Fibroblast of pulmonary artery (primary cell): ENCODE measurements at regions not wholly inside any gene's neighbourhood (a gene's known extent, or its start where the extent isn't known, plus 50 kb on each side); places are given as distances from the start of the nearest gene placed in this dataset.

Experiments
- DNase-seq: peaks from one replicate; pipeline ENCODE4 v3.0.0-alpha.2; 2010; ENCODE audit warnings: low read depth
- H3K4me3 ChIP-seq: replicated peaks from 2 replicates; pipeline ENCODE4 v1.5.1; 2011; ENCODE audit warnings: low read depth, mild to moderate bottlenecking, control low read depth, low read length, moderate library complexity
- TF ChIP-seq, protein P1 (sequence below): IDR thresholded peaks from 2 replicates; pipeline ENCODE4 v1.5.1; 2011; ENCODE audit warnings: mild to moderate bottlenecking, control low read depth, low read length, inconsistent platforms; ENCODE audit errors: missing control alignments

DNA sequence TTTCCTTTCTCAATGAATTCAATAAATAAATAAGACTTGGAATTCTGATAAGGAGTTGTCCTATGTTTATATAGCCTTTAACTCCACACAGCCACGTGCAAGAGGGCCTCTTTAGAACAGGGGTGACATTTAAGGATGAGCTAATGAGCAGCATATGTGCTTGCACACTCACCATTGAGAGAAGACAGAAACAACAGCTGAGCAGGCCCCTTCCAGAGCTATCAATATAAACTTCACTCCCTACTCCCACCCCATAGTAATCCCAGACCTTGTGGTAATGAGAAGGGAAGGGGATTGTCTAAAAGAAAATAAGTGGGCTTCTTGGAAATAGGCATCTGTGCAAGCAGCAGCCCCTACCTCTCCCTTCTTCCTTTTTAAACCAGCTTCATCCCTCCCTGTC, 176.0 kb downstream of the SEC16B start:
- no peak overlapping the region for H3K4me3 ChIP-seq
- DNase-seq: no peak
- TF ChIP-seq, protein P1, sequence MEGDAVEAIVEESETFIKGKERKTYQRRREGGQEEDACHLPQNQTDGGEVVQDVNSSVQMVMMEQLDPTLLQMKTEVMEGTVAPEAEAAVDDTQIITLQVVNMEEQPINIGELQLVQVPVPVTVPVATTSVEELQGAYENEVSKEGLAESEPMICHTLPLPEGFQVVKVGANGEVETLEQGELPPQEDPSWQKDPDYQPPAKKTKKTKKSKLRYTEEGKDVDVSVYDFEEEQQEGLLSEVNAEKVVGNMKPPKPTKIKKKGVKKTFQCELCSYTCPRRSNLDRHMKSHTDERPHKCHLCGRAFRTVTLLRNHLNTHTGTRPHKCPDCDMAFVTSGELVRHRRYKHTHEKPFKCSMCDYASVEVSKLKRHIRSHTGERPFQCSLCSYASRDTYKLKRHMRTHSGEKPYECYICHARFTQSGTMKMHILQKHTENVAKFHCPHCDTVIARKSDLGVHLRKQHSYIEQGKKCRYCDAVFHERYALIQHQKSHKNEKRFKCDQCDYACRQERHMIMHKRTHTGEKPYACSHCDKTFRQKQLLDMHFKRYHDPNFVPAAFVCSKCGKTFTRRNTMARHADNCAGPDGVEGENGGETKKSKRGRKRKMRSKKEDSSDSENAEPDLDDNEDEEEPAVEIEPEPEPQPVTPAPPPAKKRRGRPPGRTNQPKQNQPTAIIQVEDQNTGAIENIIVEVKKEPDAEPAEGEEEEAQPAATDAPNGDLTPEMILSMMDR: no peak

GRCh38 chr1:177790566-177790965, 179.3 kb downstream of the SEC16B start:
- no peak overlapping the region for H3K4me3 ChIP-seq
- DNase-seq: no peak
- TF ChIP-seq, protein P1: no peak

DNA sequence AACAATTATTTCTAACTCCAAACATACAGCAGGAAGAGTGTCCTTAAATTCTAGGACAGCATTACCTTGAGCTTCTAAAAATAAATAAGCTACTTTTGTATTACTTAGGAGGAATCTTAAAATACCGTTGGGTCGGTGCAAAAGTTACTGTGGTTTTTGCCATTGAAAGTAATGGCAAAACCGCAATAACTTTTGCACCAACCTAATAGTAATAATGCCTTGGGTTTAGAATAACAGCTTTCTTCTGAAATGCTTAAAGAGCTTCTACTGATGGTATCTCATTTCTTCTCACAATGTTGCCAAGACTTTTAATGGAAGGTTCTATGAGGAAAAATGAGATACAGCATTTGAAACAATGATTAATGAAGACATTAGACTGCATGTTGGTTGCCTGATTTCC, 179.9 kb downstream of the SEC16B start:
- DNase-seq: no peak
- TF ChIP-seq, protein P1: no peak
- H3K4me3 ChIP-seq: no peak overlapping the region

DNA sequence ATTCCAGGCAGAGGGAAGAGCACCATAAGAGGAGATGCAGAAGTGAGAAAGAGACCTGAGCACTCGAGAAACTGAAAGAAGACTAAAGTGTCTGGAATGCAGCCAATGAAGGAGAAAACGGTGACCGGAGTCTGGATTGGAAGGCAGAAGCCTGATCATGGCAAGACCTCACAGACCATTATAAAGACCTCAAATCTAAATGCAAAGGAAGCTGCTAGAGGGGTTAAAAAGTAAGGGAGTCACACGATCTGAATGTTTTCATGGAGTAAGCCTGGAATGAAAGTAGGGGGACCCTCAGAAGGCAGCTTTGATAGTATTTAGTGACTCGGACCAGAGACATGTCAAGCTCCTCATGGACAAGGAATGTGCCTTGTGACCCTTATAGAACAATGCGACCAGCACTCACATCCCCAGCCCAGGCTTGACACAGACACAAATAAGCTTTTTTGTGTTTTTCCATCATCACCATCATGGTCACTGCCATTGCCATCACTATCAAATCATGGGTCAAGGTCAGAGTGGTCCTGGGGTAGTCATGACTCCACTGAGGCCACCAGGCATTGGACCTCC, 183.6 kb downstream of the SEC16B start:
- TF ChIP-seq, protein P1: no peak
- no peak for DNase-seq
- H3K4me3 ChIP-seq: no peak overlapping the region

DNA sequence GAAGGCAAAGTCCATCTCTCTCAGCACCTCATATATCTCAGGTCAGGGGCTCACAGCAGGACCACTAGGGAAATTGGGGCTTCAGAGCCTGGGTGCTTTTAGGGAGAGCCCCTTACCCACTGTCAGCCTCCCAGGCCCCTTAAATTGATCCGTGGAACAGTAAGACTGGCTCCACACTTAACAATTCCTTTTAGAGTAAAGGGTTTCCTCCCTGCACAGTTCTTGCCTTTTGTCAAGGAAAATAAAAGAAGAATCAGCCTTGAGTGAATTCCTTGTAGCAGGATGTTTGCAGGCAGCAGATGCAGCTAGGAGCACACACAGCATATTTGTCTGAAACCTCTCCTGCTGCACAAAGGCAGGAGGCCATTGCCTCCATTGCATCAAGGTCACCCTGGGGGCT, 184.9 kb downstream of the SEC16B start:
- TF ChIP-seq, protein P1: no peak
- no peak overlapping the region for H3K4me3 ChIP-seq
- DNase-seq: no peak

DNA sequence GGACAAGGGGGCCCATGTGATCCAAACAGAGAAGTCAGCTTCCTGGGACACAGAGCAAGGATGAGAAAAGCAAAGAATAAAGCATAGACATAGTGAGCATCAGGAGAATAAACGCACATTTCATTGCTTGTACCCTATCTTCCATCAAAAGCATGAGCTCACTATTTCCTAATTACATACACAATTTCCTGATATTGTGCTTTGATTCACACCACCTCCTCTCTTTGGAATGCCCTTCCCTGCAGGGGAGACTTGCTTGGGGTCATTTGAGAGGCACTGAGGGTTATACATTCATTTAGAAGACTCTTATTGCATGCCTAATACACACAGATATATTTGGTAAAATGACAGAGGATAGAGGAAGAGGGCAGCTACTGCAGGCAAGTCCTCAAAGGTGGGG, 185.4 kb downstream of the SEC16B start:
- TF ChIP-seq, protein P1: no peak
- no peak overlapping the region for H3K4me3 ChIP-seq
- no peak for DNase-seq

- H3K4me3 ChIP-seq: no peak overlapping the region
- DNase-seq: no peak
These were observed 186.8 kb downstream of the SEC16B start for GRCh38 chr1:177783051-177783450.

More at GRCh38 chr1:177783051-177783450, 186.8 kb downstream of the SEC16B start:
- TF ChIP-seq, protein P1: no peak
